ENCODE measurements at regions not wholly inside any gene's neighbourhood (a gene's known extent, or its start where the extent isn't known, plus 50 kb on each side); places are given as distances from the start of the nearest gene placed in this dataset.

DNA sequence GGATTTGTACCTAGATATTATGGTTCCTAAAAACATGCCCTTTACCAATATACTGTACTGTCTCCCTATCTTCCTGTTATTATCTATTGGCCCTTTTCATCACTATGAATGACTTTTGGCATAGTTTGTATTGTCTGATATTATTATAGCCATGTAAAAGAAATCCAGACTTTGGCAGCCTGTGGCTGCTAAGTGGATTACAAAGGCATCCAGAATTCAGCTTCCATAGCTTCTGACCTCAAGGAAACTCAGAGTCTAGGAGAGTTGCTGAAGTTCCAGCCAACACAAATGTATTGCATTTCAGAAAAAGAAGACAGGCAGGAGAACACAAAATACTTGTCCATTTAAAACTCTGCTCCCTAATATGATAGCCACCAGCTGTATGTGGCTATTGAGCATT lies 319.2 kb upstream of the MPDZ start:
- POLR2A ChIA-PET, result no interaction called here
- DNase-seq (ENCODE audit: low read depth in 1 of 2, low spot score in 1 of 2) (no peak), ATAC-seq (no peak), FAIRE-seq (no peak)
- no peak overlapping the region for H3K4me3 ChIP-seq
- no peaks in the 10 kb centered on the region for H3K9me3 ChIP-seq
- H3K27ac ChIP-seq, result no peak overlapping the region
- H3K4me1 ChIP-seq, result no peaks in the 10 kb centered on the region
- no peak for TF ChIP-seq EHMT2 (IDR thresholded peaks at IDR 0.05; ENCODE audit: low read depth)
- TF ChIP-seq JUNB (IDR thresholded peaks at IDR 0.05), result no peak
- no peak for TF ChIP-seq RAD21 (conservative IDR thresholded peaks at IDR 0.05 in 1 of 2, IDR thresholded peaks at IDR 0.05 in 1 of 2)
- TF ChIP-seq FOXS1 (CRISPR knock-in tag; IDR thresholded peaks at IDR 0.05), result no peak
- TF ChIP-seq, protein P1, sequence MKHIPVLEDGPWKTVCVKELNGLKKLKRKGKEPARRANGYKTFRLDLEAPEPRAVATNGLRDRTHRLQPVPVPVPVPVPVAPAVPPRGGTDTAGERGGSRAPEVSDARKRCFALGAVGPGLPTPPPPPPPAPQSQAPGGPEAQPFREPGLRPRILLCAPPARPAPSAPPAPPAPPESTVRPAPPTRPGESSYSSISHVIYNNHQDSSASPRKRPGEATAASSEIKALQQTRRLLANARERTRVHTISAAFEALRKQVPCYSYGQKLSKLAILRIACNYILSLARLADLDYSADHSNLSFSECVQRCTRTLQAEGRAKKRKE (CRISPR knock-in tag; IDR thresholded peaks at IDR 0.05; ENCODE audit: low read depth), result no peak
- no peak for TF ChIP-seq RNF2 (IDR thresholded peaks at IDR 0.05; ENCODE audit: borderline replicate concordance, low read depth)
- no peak for TF ChIP-seq MYC (IDR thresholded peaks at IDR 0.05; ENCODE audit: borderline replicate concordance, low read length)
- TF ChIP-seq, protein P2, sequence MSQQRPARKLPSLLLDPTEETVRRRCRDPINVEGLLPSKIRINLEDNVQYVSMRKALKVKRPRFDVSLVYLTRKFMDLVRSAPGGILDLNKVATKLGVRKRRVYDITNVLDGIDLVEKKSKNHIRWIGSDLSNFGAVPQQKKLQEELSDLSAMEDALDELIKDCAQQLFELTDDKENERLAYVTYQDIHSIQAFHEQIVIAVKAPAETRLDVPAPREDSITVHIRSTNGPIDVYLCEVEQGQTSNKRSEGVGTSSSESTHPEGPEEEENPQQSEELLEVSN (IDR thresholded peaks at IDR 0.05; ENCODE audit: borderline replicate concordance, low read depth), result no peak
- CTCF ChIA-PET, result interaction anchor here (1.0 kb wide), 1 partner anchor 835 kb away, joined by 3 read pairs; no protein-coding TSS in a partner anchor
- no peak overlapping the region for H3K4me2 ChIP-seq

DNA sequence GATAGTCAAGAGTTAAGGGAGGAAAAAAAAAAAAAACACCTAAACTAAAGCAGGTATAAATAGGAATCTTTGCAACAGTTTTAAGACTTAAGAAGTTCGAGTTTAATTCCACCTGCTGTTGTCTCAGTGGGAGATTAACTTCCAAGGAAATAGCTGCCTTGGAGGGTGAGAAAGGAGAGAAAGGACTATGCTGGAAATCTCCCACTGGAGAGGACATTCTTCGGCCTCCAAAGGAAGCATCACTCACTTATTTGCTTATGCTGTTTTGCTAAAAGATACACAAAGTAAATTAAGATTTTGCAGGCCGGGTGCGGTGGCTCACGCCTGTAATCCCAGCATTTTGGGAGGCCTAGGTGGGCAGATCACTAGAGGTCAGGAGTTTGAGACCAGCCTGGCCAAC lies 317.9 kb upstream of the MPDZ start:
- no peak overlapping the region for H3K27ac ChIP-seq
- H3K4me3 ChIP-seq, result no peak overlapping the region
- DNase-seq (ENCODE audit: low read depth in 1 of 2, low spot score in 1 of 2), result no peak
- TF ChIP-seq SREBF2 (IDR thresholded peaks at IDR 0.05) (no peak), POLR2AphosphoS2 (conservative IDR thresholded peaks at IDR 0.05; ENCODE audit: low read length) (no peak), EHMT2 (IDR thresholded peaks at IDR 0.05; ENCODE audit: low read depth) (no peak), CEBPB (IDR thresholded peaks at IDR 0.05) (no peak), POLR2A (IDR thresholded peaks at IDR 0.05; ENCODE audit: low read length) (no peak), BHLHE40 (IDR thresholded peaks at IDR 0.05; ENCODE audit: low read depth, low read length) (no peak), ZFP36 (IDR thresholded peaks at IDR 0.05; ENCODE audit: borderline replicate concordance, partially characterized antibody) (no peak)
- TF ChIP-seq, protein P3, sequence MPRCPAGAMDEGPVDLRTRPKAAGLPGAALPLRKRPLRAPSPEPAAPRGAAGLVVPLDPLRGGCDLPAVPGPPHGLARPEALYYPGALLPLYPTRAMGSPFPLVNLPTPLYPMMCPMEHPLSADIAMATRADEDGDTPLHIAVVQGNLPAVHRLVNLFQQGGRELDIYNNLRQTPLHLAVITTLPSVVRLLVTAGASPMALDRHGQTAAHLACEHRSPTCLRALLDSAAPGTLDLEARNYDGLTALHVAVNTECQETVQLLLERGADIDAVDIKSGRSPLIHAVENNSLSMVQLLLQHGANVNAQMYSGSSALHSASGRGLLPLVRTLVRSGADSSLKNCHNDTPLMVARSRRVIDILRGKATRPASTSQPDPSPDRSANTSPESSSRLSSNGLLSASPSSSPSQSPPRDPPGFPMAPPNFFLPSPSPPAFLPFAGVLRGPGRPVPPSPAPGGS (IDR thresholded peaks at IDR 0.05), result no peak
- TF ChIP-seq, protein P4, sequence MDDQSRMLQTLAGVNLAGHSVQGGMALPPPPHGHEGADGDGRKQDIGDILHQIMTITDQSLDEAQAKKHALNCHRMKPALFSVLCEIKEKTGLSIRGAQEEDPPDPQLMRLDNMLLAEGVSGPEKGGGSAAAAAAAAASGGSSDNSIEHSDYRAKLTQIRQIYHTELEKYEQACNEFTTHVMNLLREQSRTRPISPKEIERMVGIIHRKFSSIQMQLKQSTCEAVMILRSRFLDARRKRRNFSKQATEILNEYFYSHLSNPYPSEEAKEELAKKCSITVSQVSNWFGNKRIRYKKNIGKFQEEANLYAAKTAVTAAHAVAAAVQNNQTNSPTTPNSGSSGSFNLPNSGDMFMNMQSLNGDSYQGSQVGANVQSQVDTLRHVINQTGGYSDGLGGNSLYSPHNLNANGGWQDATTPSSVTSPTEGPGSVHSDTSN (IDR thresholded peaks at IDR 0.05), result no peak
- TF ChIP-seq, protein P5, sequence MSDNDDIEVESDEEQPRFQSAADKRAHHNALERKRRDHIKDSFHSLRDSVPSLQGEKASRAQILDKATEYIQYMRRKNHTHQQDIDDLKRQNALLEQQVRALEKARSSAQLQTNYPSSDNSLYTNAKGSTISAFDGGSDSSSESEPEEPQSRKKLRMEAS (IDR thresholded peaks at IDR 0.05), result no peak
- FAIRE-seq, result no peak
- H3K4me2 ChIP-seq, result no peak overlapping the region
- H3K9me3 ChIP-seq, result no peaks in the 10 kb centered on the region
- 40% methylated on average over 5 of the region's 5 CpGs for WGBS (ENCODE audit: missing lambda C conversion rate)
- CTCF ChIA-PET, result interaction anchor here (1.0 kb wide), 1 partner anchor 836 kb away, joined by 3 read pairs; no protein-coding TSS in a partner anchor
- no peaks in the 10 kb centered on the region for H3K4me1 ChIP-seq
- no peak for ATAC-seq
- POLR2A ChIA-PET, result no interaction called here

DNA sequence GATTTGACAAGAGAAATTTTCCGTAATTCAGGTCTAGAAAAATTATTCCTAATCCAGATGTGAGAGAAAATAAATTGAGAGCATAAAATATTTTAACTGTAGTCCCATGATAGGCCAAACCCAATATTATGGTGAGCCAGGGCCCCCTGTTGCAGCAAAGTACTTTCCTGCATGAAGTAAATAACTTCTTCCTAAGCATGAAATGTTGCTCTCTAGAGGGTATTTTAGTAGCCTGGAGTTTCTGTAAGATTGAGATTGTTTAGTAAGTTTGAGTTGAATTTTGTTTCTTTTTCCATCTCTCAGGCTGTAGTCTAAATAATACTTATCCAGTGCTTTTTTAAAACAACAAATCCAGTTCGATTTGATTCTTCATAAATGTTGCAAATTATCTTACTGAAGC lies 317.5 kb upstream of the MPDZ start:
- DNase-seq (ENCODE audit: low read depth in 1 of 2, low spot score in 1 of 2) (no peak), FAIRE-seq (no peak), ATAC-seq (no peak)
- TF ChIP-seq POLR2AphosphoS2 (conservative IDR thresholded peaks at IDR 0.05; ENCODE audit: low read length) (no peak), NR3C1 (IDR thresholded peaks at IDR 0.05) (no peak), FOSL2 (IDR thresholded peaks at IDR 0.05) (no peak), FOSL2 (CRISPR knock-in tag; IDR thresholded peaks at IDR 0.05) (no peak), SMC3 (IDR thresholded peaks at IDR 0.05) (no peak), KDM1A (IDR thresholded peaks at IDR 0.05; ENCODE audit: low read depth) (no peak), MAZ (IDR thresholded peaks at IDR 0.05; ENCODE audit: borderline replicate concordance, low read depth, low read length) (no peak), HOXB13 (CRISPR knock-in tag; IDR thresholded peaks at IDR 0.05; ENCODE audit: low read depth) (no peak), ZNF302 (CRISPR knock-in tag; IDR thresholded peaks at IDR 0.05) (no peak), CBX2 (IDR thresholded peaks at IDR 0.05; ENCODE audit: borderline replicate concordance, low read depth) (no peak), BHLHE40 (IDR thresholded peaks at IDR 0.05; ENCODE audit: low read depth, low read length) (no peak), ZFP36 (IDR thresholded peaks at IDR 0.05; ENCODE audit: borderline replicate concordance, partially characterized antibody) (no peak), FOXS1 (CRISPR knock-in tag; IDR thresholded peaks at IDR 0.05) (no peak), RAD21 (conservative IDR thresholded peaks at IDR 0.05 in 1 of 2, IDR thresholded peaks at IDR 0.05 in 1 of 2) (no peak)
- TF ChIP-seq, protein P5 (IDR thresholded peaks at IDR 0.05), result no peak
- TF ChIP-seq, protein P1 (CRISPR knock-in tag; IDR thresholded peaks at IDR 0.05; ENCODE audit: low read depth), result no peak
- POLR2A ChIA-PET, result no interaction called here
- CTCF ChIA-PET, result no interaction called here
- Histone ChIP-seq H3K9me3 (no peaks in the 10 kb centered on the region), H3K4me1 (no peaks in the 10 kb centered on the region), H3K4me3 (no peak overlapping the region), H3K27ac (no peak overlapping the region), H3K4me2 (no peak overlapping the region)
- 18% methylated on average over 2 of the region's 2 CpGs for WGBS (ENCODE audit: missing lambda C conversion rate)

All from A549 (cell line).